Activated CD8-positive, alpha-beta T cell treated with anti-CD3 and anti-CD28 coated beads, Interleukin-2, amount 10 ng/mL, durations not matched to agents 7 days and 5 days (primary cell): ENCODE measurements at regions not wholly inside any gene's neighbourhood (a gene's known extent, or its start where the extent isn't known, plus 50 kb on each side); places are given as distances from the start of the nearest gene placed in this dataset.

Experiments
- ATAC-seq: fragments of 150-1000 bp; cut with Tn5 transposase; one replicate; pipeline ENCODE4 v1.10.0; 2021; ENCODE audit warnings: moderate library complexity
- CTCF ChIA-PET: fragments of 350-600 bp; sonication (Branson Sonifier 250); formaldehyde crosslinking; loops from one replicate; lab custom pipeline; 2021; ENCODE audit warnings: antibody characterized with exemption; lab: Charles Lee
- POLR2A ChIA-PET: fragments of 350-600 bp; sonication (Branson Sonifier 250); formaldehyde crosslinking; loops from one replicate; lab custom pipeline; 2021; ENCODE audit warnings: antibody characterized with exemption; lab: Charles Lee
- DNase-seq: peaks from one replicate; pipeline ENCODE4 v3.0.0-alpha.2; 2020
- H3K27ac Mint-ChIP-seq: one replicate; pipeline ENCODE4 v1.8.0; 2021; ENCODE audit warnings: mild to moderate bottlenecking, mixed read lengths
- H3K27me3 Mint-ChIP-seq: one replicate; pipeline ENCODE4 v1.8.0; 2021; ENCODE audit warnings: low read depth, mixed read lengths
- H3K36me3 Mint-ChIP-seq: one replicate; pipeline ENCODE4 v1.8.0; 2021; ENCODE audit warnings: low read depth, mixed read lengths
- H3K4me1 Mint-ChIP-seq: one replicate; pipeline ENCODE4 v1.8.0; 2021; ENCODE audit warnings: low read depth, mixed read lengths
- H3K4me3 Mint-ChIP-seq: one replicate; pipeline ENCODE4 v1.8.0; 2021; ENCODE audit warnings: mild to moderate bottlenecking, mixed read lengths
- H3K9me3 Mint-ChIP-seq: one replicate; pipeline ENCODE4 v1.8.0; 2022; ENCODE audit warnings: mixed read lengths; ENCODE audit not compliant: insufficient read depth

DNA sequence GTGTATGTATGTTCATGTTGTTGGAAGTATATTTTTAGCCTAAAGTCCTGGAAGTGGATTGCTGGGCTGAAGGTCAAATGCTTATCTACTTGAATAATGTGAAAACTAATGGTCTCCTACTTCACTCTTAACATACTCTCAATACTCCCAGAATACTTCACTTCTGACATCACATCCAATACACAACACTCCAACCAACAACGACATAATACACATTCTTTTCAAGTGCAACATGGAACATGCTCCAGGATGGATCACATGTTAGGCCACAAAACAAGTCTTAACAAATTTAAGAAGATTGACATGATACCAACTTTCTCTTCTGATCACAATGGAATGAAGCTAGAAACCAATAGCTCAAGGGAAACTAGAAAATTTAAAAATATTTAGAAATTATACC, 126.9 kb upstream of the ADCY1 start:
- Mint-ChIP-seq H3K9me3 (no peaks in the 10 kb centered on the region), H3K4me3 (no peak overlapping the region), H3K36me3 (no peaks in the 10 kb centered on the region), H3K27me3 (peaks cover 10% of the 10 kb centered on the region), H3K27ac (no peak overlapping the region), H3K4me1 (no peaks in the 10 kb centered on the region)
- ChIA-PET POLR2A (no interaction called here), CTCF (no interaction called here)
- no peak for ATAC-seq
- no peak for DNase-seq

DNA sequence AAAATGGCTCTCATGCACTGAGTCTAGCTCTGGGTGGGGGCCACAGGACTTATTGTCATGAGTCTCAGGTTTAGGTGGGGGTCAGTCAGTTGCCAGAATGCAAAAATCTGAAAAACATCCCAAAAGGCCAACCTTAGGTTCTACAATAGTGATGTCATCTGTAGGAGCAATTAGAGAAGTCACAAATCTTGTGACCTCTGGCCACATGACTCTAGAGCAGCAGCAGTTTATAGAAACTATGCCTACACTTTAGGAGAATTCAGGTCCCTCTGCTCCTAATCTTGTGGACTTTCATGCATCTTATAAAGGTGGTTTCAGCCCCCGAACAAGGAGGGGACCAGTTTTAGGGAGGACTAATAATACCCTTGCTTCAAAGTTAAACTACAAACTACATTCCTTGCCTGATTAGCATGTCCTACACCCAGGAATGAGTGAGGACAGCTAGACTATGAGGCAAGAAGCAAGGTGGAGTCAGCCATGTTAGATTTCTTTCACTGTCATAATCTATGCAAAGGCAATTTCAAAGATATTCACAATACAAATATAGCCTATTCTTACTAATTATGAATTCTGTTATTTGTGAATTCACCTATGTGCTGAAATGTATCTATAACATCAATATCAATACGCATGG, 123.5 kb upstream of the ADCY1 start:
- no peaks in the 10 kb centered on the region for H3K36me3 Mint-ChIP-seq

DNA sequence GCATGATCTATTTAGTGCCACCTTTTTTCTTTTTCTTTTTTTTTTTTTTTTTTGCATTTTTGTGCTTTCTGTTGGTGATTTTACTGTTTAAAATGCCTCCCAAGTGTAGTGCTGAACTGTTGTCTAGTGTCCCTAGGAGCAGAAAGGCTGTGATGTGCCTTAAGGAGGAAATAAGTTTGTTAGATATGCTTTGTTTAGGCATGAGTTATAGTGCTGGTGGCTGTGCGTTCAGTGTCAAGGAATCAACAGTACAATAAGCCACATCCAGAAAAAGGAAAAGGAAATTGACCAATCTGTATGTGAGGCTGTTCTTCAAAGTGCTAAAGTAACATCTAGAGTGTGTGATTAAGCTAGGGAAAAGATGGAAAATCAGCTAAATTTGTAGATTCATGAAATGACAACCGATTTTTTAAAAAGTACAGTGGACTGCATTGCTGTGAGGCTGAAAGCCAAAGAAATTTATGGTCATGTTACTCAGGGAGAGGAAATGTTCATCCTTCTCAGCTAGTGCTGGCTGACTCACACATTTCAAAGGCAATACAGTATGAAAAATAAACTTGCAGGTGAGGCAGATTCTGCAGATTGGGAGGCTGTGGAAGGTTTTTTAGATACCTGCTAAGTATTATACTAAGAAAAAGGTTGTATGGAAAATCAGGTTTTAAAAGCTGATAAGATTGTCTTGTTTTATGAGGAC, 122.7 kb upstream of the ADCY1 start:
- DNase-seq (no peak), ATAC-seq (no peak)
- ChIA-PET POLR2A (no interaction called here), CTCF (no interaction called here)
- Mint-ChIP-seq H3K36me3 (no peaks in the 10 kb centered on the region), H3K9me3 (no peaks in the 10 kb centered on the region), H3K27ac (no peak overlapping the region), H3K4me3 (no peak overlapping the region), H3K27me3 (peaks cover 9% of the 10 kb centered on the region), H3K4me1 (no peaks in the 10 kb centered on the region)

More for the DNA sequence above, 123.5 kb upstream of the ADCY1 start:
- Mint-ChIP-seq H3K4me3 (no peak overlapping the region), H3K9me3 (no peaks in the 10 kb centered on the region), H3K4me1 (no peaks in the 10 kb centered on the region), H3K27me3 (peaks cover 10% of the 10 kb centered on the region), H3K27ac (no peak overlapping the region)
- ATAC-seq (no peak), DNase-seq (no peak)
- ChIA-PET POLR2A (no interaction called here), CTCF (no interaction called here)

DNA sequence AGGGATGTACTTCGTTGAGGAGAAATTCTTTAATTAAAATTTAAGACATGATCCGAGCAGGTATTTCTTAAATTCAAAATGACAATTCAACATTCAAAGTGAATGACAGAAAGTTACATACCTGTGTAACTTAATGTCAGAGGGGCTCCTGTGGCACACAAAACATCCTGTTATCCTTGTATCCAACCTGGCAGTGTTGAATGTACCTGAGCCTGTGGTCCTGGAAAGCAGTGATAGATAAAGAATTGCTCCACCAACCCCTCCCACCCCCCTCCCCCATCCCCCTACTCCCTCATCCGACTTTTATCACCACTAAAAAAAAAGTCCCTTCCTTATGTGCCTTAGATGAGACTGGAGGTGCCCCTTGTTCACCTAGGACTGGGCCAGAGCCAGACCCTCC, 119.4 kb upstream of the ADCY1 start:
- POLR2A ChIA-PET: no interaction called here
- no peaks in the 10 kb centered on the region for H3K9me3 Mint-ChIP-seq

DNA sequence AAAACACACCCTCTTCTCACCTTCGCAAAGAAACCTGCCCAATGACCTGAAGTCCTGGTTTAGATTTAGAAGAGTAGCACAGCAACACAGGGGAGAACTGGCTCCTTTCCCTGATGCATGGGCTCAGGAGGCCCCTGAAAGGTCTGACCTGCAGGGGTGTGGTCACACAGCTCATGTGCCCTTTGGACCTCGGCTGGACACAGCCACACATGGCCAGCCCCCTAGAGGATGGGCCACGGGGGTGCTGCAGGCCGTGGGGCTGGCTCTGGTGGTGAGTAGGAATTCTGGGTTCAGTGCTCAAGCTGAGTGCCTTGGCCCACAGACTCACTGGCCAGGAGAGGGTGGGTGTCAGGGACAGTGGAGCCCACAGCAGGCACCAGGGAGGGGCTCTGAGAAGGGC, 118.5 kb upstream of the ADCY1 start:
- Mint-ChIP-seq H3K4me1 (no peaks in the 10 kb centered on the region), H3K27ac (no peak overlapping the region), H3K9me3 (no peaks in the 10 kb centered on the region), H3K27me3 (peaks cover 4% of the 10 kb centered on the region), H3K36me3 (no peaks in the 10 kb centered on the region), H3K4me3 (no peak overlapping the region)
- DNase-seq (no peak), ATAC-seq (no peak)
- POLR2A ChIA-PET: no interaction called here
- CTCF ChIA-PET: no interaction called here

More for the DNA sequence above, 119.4 kb upstream of the ADCY1 start:
- ATAC-seq: no peak
- CTCF ChIA-PET: no interaction called here
- Mint-ChIP-seq H3K27me3 (peaks cover 2% of the 10 kb centered on the region), H3K36me3 (no peaks in the 10 kb centered on the region), H3K4me3 (no peak overlapping the region), H3K27ac (no peak overlapping the region), H3K4me1 (no peaks in the 10 kb centered on the region)
- no peak for DNase-seq

DNA sequence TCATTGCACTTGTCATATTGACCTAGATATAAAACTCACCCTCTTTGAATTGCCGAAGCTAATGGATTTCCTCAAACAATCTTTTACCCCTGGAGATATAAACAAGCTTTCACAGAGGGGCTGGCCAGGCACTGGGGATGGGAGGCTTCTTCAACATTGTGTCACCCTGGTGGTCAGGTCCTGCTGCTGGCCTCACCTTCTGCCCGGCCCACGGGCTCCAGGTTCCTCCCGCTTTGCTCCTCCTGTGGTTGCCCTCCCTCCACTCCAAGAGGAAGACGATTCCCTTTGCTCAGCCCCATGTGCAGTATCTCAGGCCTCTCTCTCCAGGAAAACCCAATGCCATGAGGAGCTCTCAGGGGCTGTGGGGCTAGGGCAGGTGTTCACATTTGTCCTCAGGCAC, 118.1 kb upstream of the ADCY1 start:
- Mint-ChIP-seq H3K36me3 (no peaks in the 10 kb centered on the region), H3K4me3 (no peak overlapping the region)
- POLR2A ChIA-PET: no interaction called here

DNA sequence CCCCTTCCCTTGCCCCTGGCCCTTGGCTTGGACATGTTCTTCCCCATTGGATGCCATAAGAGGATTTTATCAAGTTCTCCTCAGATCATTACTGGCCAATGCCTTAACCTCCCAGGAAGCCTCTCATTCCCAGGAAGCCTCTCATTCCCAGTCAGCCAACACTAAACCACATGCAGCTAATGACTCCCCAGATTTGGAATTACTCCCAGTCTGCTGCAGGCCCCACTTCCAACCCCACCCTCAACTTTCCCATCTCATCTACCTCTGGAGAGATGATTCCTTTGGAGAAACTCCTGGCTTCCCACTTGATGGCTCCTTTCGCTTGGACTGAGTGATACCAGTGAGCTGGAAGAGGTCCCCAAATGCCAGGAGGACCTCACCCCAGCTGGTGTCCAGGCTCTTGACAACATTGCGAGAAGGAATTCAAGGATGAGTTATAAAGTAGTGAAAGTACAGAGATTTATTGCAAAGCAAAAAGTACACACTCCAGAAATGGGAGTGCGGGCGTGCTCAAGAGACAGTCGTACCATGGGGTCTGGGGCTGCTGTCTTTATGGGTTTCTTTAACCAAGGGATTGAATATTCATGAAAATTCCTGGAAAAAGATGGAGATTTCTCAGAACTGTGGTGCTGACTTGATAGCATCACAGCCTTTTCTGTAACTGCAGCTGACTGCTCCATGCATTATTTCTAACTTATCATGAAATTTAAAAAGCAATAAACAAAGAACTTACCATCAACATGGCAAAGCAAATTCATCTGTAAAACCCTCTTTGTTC, 117.2 kb upstream of the ADCY1 start:
- ATAC-seq: no peak

More for the DNA sequence above, 118.1 kb upstream of the ADCY1 start:
- ATAC-seq (no peak), DNase-seq (no peak)
- H3K27me3 Mint-ChIP-seq: peaks cover 4% of the 10 kb centered on the region
- no peaks in the 10 kb centered on the region for H3K4me1 Mint-ChIP-seq
- H3K27ac Mint-ChIP-seq: no peak overlapping the region
- no peaks in the 10 kb centered on the region for H3K9me3 Mint-ChIP-seq
- CTCF ChIA-PET: no interaction called here

DNA sequence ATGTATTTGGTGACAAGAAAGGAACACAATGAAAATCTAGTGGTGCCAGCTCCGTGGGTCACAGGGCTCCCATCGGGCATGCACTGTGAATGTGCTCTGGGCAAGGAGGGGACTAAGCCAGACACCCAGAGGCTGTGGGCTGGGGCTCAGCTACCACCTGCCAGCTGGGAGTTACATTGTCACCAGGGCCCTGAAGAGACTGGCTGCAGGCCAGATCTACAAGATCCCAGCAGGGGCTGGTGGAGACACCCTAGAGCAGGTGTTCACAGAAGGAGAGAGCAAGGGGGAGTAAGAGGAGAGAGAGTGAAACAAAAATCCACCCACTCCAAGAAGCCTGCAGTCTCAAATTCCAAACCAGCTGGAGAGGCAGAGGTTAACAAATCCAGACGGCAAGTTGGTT, 116.6 kb upstream of the ADCY1 start:
- no peak overlapping the region for H3K4me3 Mint-ChIP-seq
- CTCF ChIA-PET: no interaction called here
- H3K9me3 Mint-ChIP-seq: no peaks in the 10 kb centered on the region
- no peak overlapping the region for H3K27ac Mint-ChIP-seq
- DNase-seq (no peak), ATAC-seq (no peak)
- no peaks in the 10 kb centered on the region for H3K36me3 Mint-ChIP-seq
- peaks cover 2% of the 10 kb centered on the region for H3K27me3 Mint-ChIP-seq
- POLR2A ChIA-PET: no interaction called here
- no peaks in the 10 kb centered on the region for H3K4me1 Mint-ChIP-seq

More for the DNA sequence above, 117.2 kb upstream of the ADCY1 start:
- Mint-ChIP-seq H3K4me1 (no peaks in the 10 kb centered on the region), H3K9me3 (no peaks in the 10 kb centered on the region), H3K27me3 (peaks cover 2% of the 10 kb centered on the region), H3K4me3 (no peak overlapping the region), H3K36me3 (no peaks in the 10 kb centered on the region), H3K27ac (no peak overlapping the region)
- POLR2A ChIA-PET: no interaction called here
- DNase-seq: no peak
- CTCF ChIA-PET: no interaction called here

DNA sequence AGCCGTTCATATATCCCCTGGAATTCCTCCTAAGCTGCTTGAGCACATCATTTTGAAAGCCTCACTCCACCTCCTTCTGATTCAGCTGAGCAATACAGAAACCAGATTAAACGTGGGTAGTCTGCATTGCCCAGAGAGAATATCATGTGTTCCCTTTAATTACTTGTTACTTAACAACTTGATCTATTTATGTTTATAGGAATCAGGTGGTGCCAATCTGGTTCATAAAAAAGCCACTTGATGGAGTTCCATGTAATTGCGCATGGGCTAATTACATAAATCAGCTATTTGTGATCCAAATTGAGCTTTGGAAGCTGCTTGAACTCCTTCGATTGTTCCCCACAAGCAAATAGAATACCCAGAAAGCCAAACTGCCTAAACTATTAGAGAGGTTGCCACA, 114.7 kb upstream of the ADCY1 start:
- POLR2A ChIA-PET: no interaction called here
- no peak overlapping the region for H3K4me3 Mint-ChIP-seq

GRCh38 chr7:45460379-45460778, 113.8 kb upstream of the ADCY1 start:
- CTCF ChIA-PET: interaction anchor here (0.8 kb wide), 1 partner anchor 53 kb away, joined by 3 read pairs; no protein-coding TSS in a partner anchor
- no peak for DNase-seq
- Mint-ChIP-seq H3K9me3 (no peaks in the 10 kb centered on the region), H3K4me1 (no peaks in the 10 kb centered on the region), H3K36me3 (no peaks in the 10 kb centered on the region), H3K27me3 (peaks cover 2% of the 10 kb centered on the region), H3K4me3 (no peak overlapping the region), H3K27ac (no peak overlapping the region)
- ATAC-seq: no peak
- POLR2A ChIA-PET: no interaction called here

More for the DNA sequence above, 114.7 kb upstream of the ADCY1 start:
- H3K4me1 Mint-ChIP-seq: no peaks in the 10 kb centered on the region
- no peak overlapping the region for H3K27ac Mint-ChIP-seq
- H3K36me3 Mint-ChIP-seq: no peaks in the 10 kb centered on the region
- DNase-seq: no peak
- CTCF ChIA-PET: no interaction called here
- peaks cover 2% of the 10 kb centered on the region for H3K27me3 Mint-ChIP-seq
- H3K9me3 Mint-ChIP-seq: no peaks in the 10 kb centered on the region
- no peak for ATAC-seq

DNA sequence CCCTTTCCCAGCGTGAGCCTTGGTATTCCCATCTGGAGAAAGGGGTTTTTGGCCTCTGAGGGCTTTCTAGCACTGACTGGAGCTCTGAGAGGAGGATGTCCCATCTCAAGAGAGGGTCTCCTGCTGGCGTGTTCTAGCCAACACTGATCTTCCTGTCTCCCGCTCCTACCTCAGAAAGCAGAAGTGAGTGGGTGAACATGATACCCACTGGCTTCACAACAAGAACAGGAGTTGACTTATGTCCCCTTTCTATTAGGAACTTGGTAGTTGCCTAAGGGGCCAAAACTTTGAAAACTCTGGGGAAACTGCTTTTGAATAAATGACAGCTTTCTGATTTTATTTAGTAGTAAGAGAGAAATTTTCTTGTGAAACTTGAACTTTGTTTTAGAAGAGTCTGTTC, 113.1 kb upstream of the ADCY1 start:
- ChIA-PET POLR2A (no interaction called here), CTCF (interaction anchor here (0.8 kb wide), 1 partner anchor 54 kb away, joined by 3 read pairs; no protein-coding TSS in a partner anchor)
- ATAC-seq: no peak
- no peak overlapping the region for H3K27ac Mint-ChIP-seq
- peaks cover 5% of the 10 kb centered on the region for H3K27me3 Mint-ChIP-seq
- no peaks in the 10 kb centered on the region for H3K9me3 Mint-ChIP-seq
- H3K4me1 Mint-ChIP-seq: no peaks in the 10 kb centered on the region
- no peak overlapping the region for H3K4me3 Mint-ChIP-seq
- no peak for DNase-seq
- no peaks in the 10 kb centered on the region for H3K36me3 Mint-ChIP-seq

- Mint-ChIP-seq H3K4me3 (no peak overlapping the region), H3K9me3 (no peaks in the 10 kb centered on the region), H3K36me3 (no peaks in the 10 kb centered on the region), H3K27ac (no peak overlapping the region), H3K4me1 (no peaks in the 10 kb centered on the region), H3K27me3 (peaks cover 8% of the 10 kb centered on the region)
- POLR2A ChIA-PET: no interaction called here
- CTCF ChIA-PET: no interaction called here
- ATAC-seq: no peak
- no peak for DNase-seq
Observed at GRCh38 chr7:45469103-45469502, 105.1 kb upstream of the ADCY1 start.
